Tibial nerve (tissue), 4 donors: ENCODE measurements at regions not wholly inside any gene's neighbourhood (a gene's known extent, or its start where the extent isn't known, plus 50 kb on each side); places are given as distances from the start of the nearest gene placed in this dataset.

Source experiments
- EP300 ChIP-seq, 2 donors: sonication (generic); formaldehyde crosslinking; IDR thresholded peaks; one replicate each; pipeline ENCODE4 v1.6.1; 2017; ENCODE audit warnings: antibody characterized with exemption in 2 of 2, mild to moderate bottlenecking in 1 of 2
- POLR2A ChIP-seq, 2 donors: fragments of 450-650 bp; IDR thresholded peaks; one replicate each; pipeline ENCODE4 v1.6.1; 2017; ENCODE audit warnings: antibody characterized with exemption in 2 of 2, mild to moderate bottlenecking in 2 of 2, moderate library complexity in 2 of 2
- TF ChIP-seq, protein P1 (sequence below), 5 experiments: fragments of 200-600 bp in 3 of 5; fragments of 450-650 bp in 2 of 5; sonication (generic) in 3 of 5; IDR thresholded peaks; one replicate each; pipeline ENCODE4 v1.5.1; 2016 to 2019; ENCODE audit warnings: antibody characterized with exemption in 5 of 5, mild to moderate bottlenecking in 3 of 5, moderate library complexity in 2 of 5

DNA sequence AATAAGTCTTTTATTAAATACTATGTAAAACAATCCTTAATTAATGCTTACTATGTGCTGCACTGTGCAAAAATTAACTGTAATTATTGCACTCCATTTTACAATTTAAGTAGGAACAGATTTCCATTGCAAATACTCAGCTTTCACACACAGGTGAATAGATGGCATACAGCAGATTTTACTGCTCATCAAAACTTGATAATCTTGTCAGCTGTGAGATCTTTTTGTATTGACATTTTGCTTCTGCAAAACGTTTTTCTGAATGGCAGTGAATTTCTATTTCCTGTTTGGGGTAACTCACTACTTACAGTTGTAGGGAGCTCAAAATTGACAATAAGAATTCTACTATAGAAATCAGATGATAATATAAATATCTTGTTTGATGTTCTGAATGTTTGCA, 220.0 kb upstream of the MAGI2 start:
- TF ChIP-seq POLR2A (IDR thresholded peaks at IDR 0.05) = no peak
- TF ChIP-seq, protein P1, sequence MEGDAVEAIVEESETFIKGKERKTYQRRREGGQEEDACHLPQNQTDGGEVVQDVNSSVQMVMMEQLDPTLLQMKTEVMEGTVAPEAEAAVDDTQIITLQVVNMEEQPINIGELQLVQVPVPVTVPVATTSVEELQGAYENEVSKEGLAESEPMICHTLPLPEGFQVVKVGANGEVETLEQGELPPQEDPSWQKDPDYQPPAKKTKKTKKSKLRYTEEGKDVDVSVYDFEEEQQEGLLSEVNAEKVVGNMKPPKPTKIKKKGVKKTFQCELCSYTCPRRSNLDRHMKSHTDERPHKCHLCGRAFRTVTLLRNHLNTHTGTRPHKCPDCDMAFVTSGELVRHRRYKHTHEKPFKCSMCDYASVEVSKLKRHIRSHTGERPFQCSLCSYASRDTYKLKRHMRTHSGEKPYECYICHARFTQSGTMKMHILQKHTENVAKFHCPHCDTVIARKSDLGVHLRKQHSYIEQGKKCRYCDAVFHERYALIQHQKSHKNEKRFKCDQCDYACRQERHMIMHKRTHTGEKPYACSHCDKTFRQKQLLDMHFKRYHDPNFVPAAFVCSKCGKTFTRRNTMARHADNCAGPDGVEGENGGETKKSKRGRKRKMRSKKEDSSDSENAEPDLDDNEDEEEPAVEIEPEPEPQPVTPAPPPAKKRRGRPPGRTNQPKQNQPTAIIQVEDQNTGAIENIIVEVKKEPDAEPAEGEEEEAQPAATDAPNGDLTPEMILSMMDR (IDR thresholded peaks at IDR 0.05) = no peak
- no peak for TF ChIP-seq EP300 (IDR thresholded peaks at IDR 0.05)
